Epithelial cell of prostate (primary cell): ENCODE measurements at regions not wholly inside any gene's neighbourhood (a gene's known extent, or its start where the extent isn't known, plus 50 kb on each side); places are given as distances from the start of the nearest gene placed in this dataset.

Source experiments
- DNase-seq: peaks from one replicate; pipeline ENCODE4 v3.0.0-alpha.2; 2011; ENCODE audit warnings: low read depth, low spot score
- H3K27ac ChIP-seq: fragments of 450-650 bp; 2 replicates; pipeline ENCODE4 v1.5.1; 2017; ENCODE audit warnings: mild to moderate bottlenecking

- no peak overlapping the region for H3K27ac ChIP-seq
- no peak for DNase-seq
Measured at GRCh38 chr17:70879401-70879800, 710.1 kb downstream of the KCNJ2 start.

- no peak overlapping the region for H3K27ac ChIP-seq
- no peak for DNase-seq
Measured at GRCh38 chr17:70881093-70881492, 711.8 kb downstream of the KCNJ2 start.

GRCh38 chr17:70882504-70882903 lies 713.2 kb downstream of the KCNJ2 start:
- DNase-seq: no peak
- no peak overlapping the region for H3K27ac ChIP-seq

GRCh38 chr17:70886648-70887047 lies 717.3 kb downstream of the KCNJ2 start:
- H3K27ac ChIP-seq: no peak overlapping the region
- no peak for DNase-seq

GRCh38 chr17:70888324-70888723 lies 719.0 kb downstream of the KCNJ2 start:
- no peak overlapping the region for H3K27ac ChIP-seq
- DNase-seq: no peak

- no peak for DNase-seq
- no peak overlapping the region for H3K27ac ChIP-seq
Measured at GRCh38 chr17:70891306-70891705, 722.0 kb downstream of the KCNJ2 start.

- H3K27ac ChIP-seq: no peak overlapping the region
- DNase-seq: no peak
Measured at GRCh38 chr17:70892527-70892926, 723.2 kb downstream of the KCNJ2 start.

GRCh38 chr17:70896843-70897242 lies 727.5 kb downstream of the KCNJ2 start:
- no peak overlapping the region for H3K27ac ChIP-seq

GRCh38 chr17:70897446-70897845 lies 728.1 kb downstream of the KCNJ2 start:
- DNase-seq: no peak
- no peak overlapping the region for H3K27ac ChIP-seq

More at GRCh38 chr17:70896843-70897242, 727.5 kb downstream of the KCNJ2 start:
- DNase-seq: no peak

- DNase-seq: no peak
- H3K27ac ChIP-seq: no peak overlapping the region
Measured at GRCh38 chr17:70901870-70902269, 732.5 kb downstream of the KCNJ2 start.

GRCh38 chr17:70905796-70906195 lies 736.5 kb downstream of the KCNJ2 start:
- peak overlapping the region; percentile 32 for H3K27ac ChIP-seq
- peak; percentile 71 for DNase-seq

- H3K27ac ChIP-seq: peak overlapping the region; percentile 32
- DNase-seq: no peak
Measured at GRCh38 chr17:70906808-70907207, 737.5 kb downstream of the KCNJ2 start.

- no peak overlapping the region for H3K27ac ChIP-seq
- no peak for DNase-seq
Measured at GRCh38 chr17:70912716-70913485, 743.6 kb downstream of the KCNJ2 start.

GRCh38 chr17:70916469-70916868 lies 747.1 kb downstream of the KCNJ2 start:
- no peak for DNase-seq
- H3K27ac ChIP-seq: no peak overlapping the region

GRCh38 chr17:70919241-70919640 lies 749.9 kb downstream of the KCNJ2 start:
- DNase-seq: no peak
- H3K27ac ChIP-seq: no peak overlapping the region

GRCh38 chr17:70920416-70920815 lies 751.1 kb downstream of the KCNJ2 start:
- no peak overlapping the region for H3K27ac ChIP-seq
- DNase-seq: no peak

GRCh38 chr17:70922268-70922667 lies 752.9 kb downstream of the KCNJ2 start:
- no peak for DNase-seq
- no peak overlapping the region for H3K27ac ChIP-seq

GRCh38 chr17:70924776-70925175 lies 755.4 kb downstream of the KCNJ2 start:
- no peak for DNase-seq
- H3K27ac ChIP-seq: no peak overlapping the region

GRCh38 chr17:70929226-70929625 lies 759.9 kb downstream of the KCNJ2 start:
- no peak for DNase-seq
- no peak overlapping the region for H3K27ac ChIP-seq

GRCh38 chr17:70934231-70934630 lies 764.9 kb downstream of the KCNJ2 start:
- no peak for DNase-seq
- H3K27ac ChIP-seq: no peak overlapping the region

GRCh38 chr17:70934835-70935234 lies 765.5 kb downstream of the KCNJ2 start:
- no peak for DNase-seq
- no peak overlapping the region for H3K27ac ChIP-seq

- no peak for DNase-seq
- no peak overlapping the region for H3K27ac ChIP-seq
Measured at GRCh38 chr17:70936724-70937123, 767.4 kb downstream of the KCNJ2 start.
